SK-N-SH treated with all-trans-retinoic acid at 6 μM for 48 hours (cell line): ENCODE measurements at regions not wholly inside any gene's neighbourhood (a gene's known extent, or its start where the extent isn't known, plus 50 kb on each side); places are given as distances from the start of the nearest gene placed in this dataset.

Source experiments
- ATAC-seq: fragments of 200-7000 bp; cut with Tn5 transposase; 3 replicates; pipeline ENCODE4 v1.9.1; 2020; ENCODE audit warnings: mild to moderate bottlenecking, moderate library complexity
- ARNTL ChIP-seq: fragments of 450-650 bp; formaldehyde crosslinking; IDR thresholded peaks from 2 replicates; pipeline ENCODE4 v1.5.0; 2020; ENCODE audit warnings: low read depth, mild to moderate bottlenecking, moderate library complexity, borderline replicate concordance
- BACH2 ChIP-seq: fragments of 250-450 bp; sonication (Bioruptor Pico); IDR thresholded peaks from 2 replicates; pipeline ENCODE4 v1.9.0; 2021; ENCODE audit warnings: mild to moderate bottlenecking, borderline replicate concordance
- CREB5 ChIP-seq: fragments of 250-450 bp; sonication (Bioruptor Pico); IDR thresholded peaks from 2 replicates; pipeline ENCODE4 v1.5.1; 2020; ENCODE audit warnings: low read depth, mild to moderate bottlenecking, moderate library complexity
- CSDC2 ChIP-seq: fragments of 250-450 bp; sonication (Bioruptor Pico); IDR thresholded peaks from 2 replicates; pipeline ENCODE4 v1.5.0; 2020; ENCODE audit warnings: mild to moderate bottlenecking, moderate library complexity
- CSRNP3 ChIP-seq: fragments of 250-450 bp; sonication (Bioruptor Pico); IDR thresholded peaks from 2 replicates; pipeline ENCODE4 v1.5.1; 2021; ENCODE audit warnings: mild to moderate bottlenecking, moderate library complexity
- GLIS3 ChIP-seq: fragments of 250-450 bp; sonication (Bioruptor Pico); IDR thresholded peaks from 2 replicates; pipeline ENCODE4 v1.5.0; 2020; ENCODE audit warnings: mild to moderate bottlenecking, moderate library complexity
- ISL1 ChIP-seq: fragments of 250-450 bp; sonication (Bioruptor Pico); IDR thresholded peaks from 2 replicates; pipeline ENCODE4 v2.1.2; 2022; ENCODE audit warnings: mild to moderate bottlenecking, moderate library complexity
- OSR1 ChIP-seq: fragments of 250-450 bp; sonication (Bioruptor Pico); IDR thresholded peaks from 2 replicates; pipeline ENCODE4 v1.8.0; 2022; ENCODE audit warnings: moderate library complexity, mild to moderate bottlenecking, inconsistent platforms
- PATZ1 ChIP-seq: fragments of 250-450 bp; sonication (Bioruptor Pico); IDR thresholded peaks from 2 replicates; pipeline ENCODE4 v1.8.0; 2020; ENCODE audit warnings: mild to moderate bottlenecking, moderate library complexity, borderline replicate concordance
- POU6F1 ChIP-seq: fragments of 250-450 bp; sonication (Bioruptor Pico); IDR thresholded peaks from 2 replicates; pipeline ENCODE4 v1.8.0; 2021; ENCODE audit warnings: low read depth, mild to moderate bottlenecking, moderate library complexity, borderline replicate concordance
- PPARA ChIP-seq: fragments of 250-450 bp; sonication (Bioruptor Pico); IDR thresholded peaks from 2 replicates; pipeline ENCODE4 v1.5.0; 2020; ENCODE audit warnings: mild to moderate bottlenecking, borderline replicate concordance
- RARB ChIP-seq: fragments of 250-450 bp; sonication (Bioruptor Pico); IDR thresholded peaks from 2 replicates; pipeline ENCODE4 v1.8.0; 2021; ENCODE audit warnings: mild to moderate bottlenecking, moderate library complexity
- SNAI2 ChIP-seq: fragments of 250-450 bp; sonication (Bioruptor Pico); IDR thresholded peaks from 2 replicates; pipeline ENCODE4 v1.5.0; 2020; ENCODE audit warnings: mild to moderate bottlenecking, moderate library complexity
- TSHZ2 ChIP-seq: fragments of 250-450 bp; sonication (Bioruptor Pico); IDR thresholded peaks from 2 replicates; pipeline ENCODE4 v1.5.0; 2020; ENCODE audit warnings: mild to moderate bottlenecking, moderate library complexity
- ZC3H10 ChIP-seq: fragments of 250-450 bp; sonication (Bioruptor Pico); IDR thresholded peaks from 2 replicates; pipeline ENCODE4 v1.5.1; 2021; ENCODE audit warnings: mild to moderate bottlenecking, moderate library complexity
- ZFP30 ChIP-seq: fragments of 450-650 bp; formaldehyde crosslinking; IDR thresholded peaks from 2 replicates; pipeline ENCODE4 v1.5.0; 2022; ENCODE audit warnings: mild to moderate bottlenecking, moderate library complexity
- ZNF565 ChIP-seq: fragments of 450-650 bp; formaldehyde crosslinking; conservative IDR thresholded peaks from 2 replicates; pipeline ENCODE4 v1.5.0; 2020; ENCODE audit warnings: low read depth, mild to moderate bottlenecking, moderate library complexity
- ZNF70 ChIP-seq: fragments of 450-650 bp; formaldehyde crosslinking; IDR thresholded peaks from 2 replicates; pipeline ENCODE4 v1.5.0; 2020; ENCODE audit warnings: mild to moderate bottlenecking, moderate library complexity
- ZNF8 ChIP-seq: fragments of 450-650 bp; formaldehyde crosslinking; IDR thresholded peaks from 2 replicates; pipeline ENCODE4 v1.5.0; 2020; ENCODE audit warnings: mild to moderate bottlenecking, moderate library complexity

- TF ChIP-seq SNAI2 (no peak), ARNTL (no peak), CSRNP3 (CRISPR knock-in tag) (no peak), PPARA (CRISPR knock-in tag) (no peak), TSHZ2 (CRISPR knock-in tag) (no peak), BACH2 (CRISPR knock-in tag) (no peak), ZFP30 (CRISPR knock-in tag) (no peak), PATZ1 (CRISPR knock-in tag) (no peak), ZNF8 (CRISPR knock-in tag) (no peak), ZNF70 (CRISPR knock-in tag) (no peak), ZNF565 (CRISPR knock-in tag) (no peak), POU6F1 (no peak), ISL1 (no peak), GLIS3 (CRISPR knock-in tag) (no peak), OSR1 (CRISPR knock-in tag) (no peak), ZC3H10 (no peak)
- TF ChIP-seq, all 23 proteins: peak for 0
- ATAC-seq, result no peak
Observed at GRCh38 chr13:100788540-100788939, 113.9 kb upstream of the TMTC4 start.

GRCh38 chr13:100787899-100788298, 113.3 kb upstream of the TMTC4 start:
- TF ChIP-seq ZNF8 (CRISPR knock-in tag), result no peak
- no peak for TF ChIP-seq BACH2 (CRISPR knock-in tag)
- no peak for TF ChIP-seq ISL1
- no peak for TF ChIP-seq CREB5 (CRISPR knock-in tag)
- no peak for TF ChIP-seq POU6F1
- TF ChIP-seq TSHZ2 (CRISPR knock-in tag), result no peak
- no peak for TF ChIP-seq ZNF565 (CRISPR knock-in tag)
- no peak for TF ChIP-seq OSR1 (CRISPR knock-in tag)
- TF ChIP-seq CSRNP3 (CRISPR knock-in tag), result no peak
- no peak for TF ChIP-seq RARB (CRISPR knock-in tag)
- no peak for TF ChIP-seq GLIS3 (CRISPR knock-in tag)
- no peak for TF ChIP-seq ZFP30 (CRISPR knock-in tag)
- no peak for TF ChIP-seq CSDC2 (CRISPR knock-in tag)
- no peak for ATAC-seq
